Cardiac muscle cell (in vitro differentiated cells and primary cell): ENCODE measurements at regions not wholly inside any gene's neighbourhood (a gene's known extent, or its start where the extent isn't known, plus 50 kb on each side); places are given as distances from the start of the nearest gene placed in this dataset.
"Not testable (repeated sequence)": the region's sequence is repeated elsewhere in the genome, so short reads cannot be mapped to it uniquely, and the experiment has no call there.

Experiments used
- DNase-seq, 2 donors: peaks; one replicate each; pipeline versions ENCODE4 v3.0.0 to v3.0.0-alpha.2; 2010 to 2017; ENCODE audit warnings: low read depth in 1 of 2, low spot score in 1 of 2
- H3K27ac ChIP-seq: fragments of 200-600 bp; sonication (generic); 2 replicates; pipeline ENCODE4 v1.5.1; 2016
- H3K27me3 ChIP-seq: fragments of 200-600 bp; sonication (generic); 2 replicates; pipeline ENCODE4 v1.6.0; 2016; ENCODE audit warnings: control low read depth
- H3K36me3 ChIP-seq: fragments of 200-600 bp; sonication (generic); 2 replicates; pipeline ENCODE4 v1.5.1; 2016; ENCODE audit warnings: control low read depth
- H3K4me1 ChIP-seq: fragments of 200-600 bp; sonication (generic); 2 replicates; pipeline ENCODE4 v1.8.1; 2017; ENCODE audit warnings: low read depth, mild to moderate bottlenecking, mixed run types
- H3K4me3 ChIP-seq: fragments of 200-600 bp; sonication (generic); 2 replicates; pipeline ENCODE4 v1.5.1; 2016; ENCODE audit warnings: mild to moderate bottlenecking
- H3K9me3 ChIP-seq: fragments of 200-600 bp; sonication (generic); 2 replicates; pipeline ENCODE4 v1.5.1; 2017; ENCODE audit warnings: low read depth, mild to moderate bottlenecking, control low read depth
- TF ChIP-seq, protein P1 (sequence below): IDR thresholded peaks from 2 replicates; pipeline ENCODE4 v1.5.1; 2012; ENCODE audit warnings: low read depth, mild to moderate bottlenecking, low read length

GRCh38 chr6:140660295-140660694, 1285.8 kb upstream of the CITED2 start:
- H3K4me1 ChIP-seq, result no peaks in the 10 kb centered on the region
- TF ChIP-seq, protein P1, sequence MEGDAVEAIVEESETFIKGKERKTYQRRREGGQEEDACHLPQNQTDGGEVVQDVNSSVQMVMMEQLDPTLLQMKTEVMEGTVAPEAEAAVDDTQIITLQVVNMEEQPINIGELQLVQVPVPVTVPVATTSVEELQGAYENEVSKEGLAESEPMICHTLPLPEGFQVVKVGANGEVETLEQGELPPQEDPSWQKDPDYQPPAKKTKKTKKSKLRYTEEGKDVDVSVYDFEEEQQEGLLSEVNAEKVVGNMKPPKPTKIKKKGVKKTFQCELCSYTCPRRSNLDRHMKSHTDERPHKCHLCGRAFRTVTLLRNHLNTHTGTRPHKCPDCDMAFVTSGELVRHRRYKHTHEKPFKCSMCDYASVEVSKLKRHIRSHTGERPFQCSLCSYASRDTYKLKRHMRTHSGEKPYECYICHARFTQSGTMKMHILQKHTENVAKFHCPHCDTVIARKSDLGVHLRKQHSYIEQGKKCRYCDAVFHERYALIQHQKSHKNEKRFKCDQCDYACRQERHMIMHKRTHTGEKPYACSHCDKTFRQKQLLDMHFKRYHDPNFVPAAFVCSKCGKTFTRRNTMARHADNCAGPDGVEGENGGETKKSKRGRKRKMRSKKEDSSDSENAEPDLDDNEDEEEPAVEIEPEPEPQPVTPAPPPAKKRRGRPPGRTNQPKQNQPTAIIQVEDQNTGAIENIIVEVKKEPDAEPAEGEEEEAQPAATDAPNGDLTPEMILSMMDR, result no peak

DNA sequence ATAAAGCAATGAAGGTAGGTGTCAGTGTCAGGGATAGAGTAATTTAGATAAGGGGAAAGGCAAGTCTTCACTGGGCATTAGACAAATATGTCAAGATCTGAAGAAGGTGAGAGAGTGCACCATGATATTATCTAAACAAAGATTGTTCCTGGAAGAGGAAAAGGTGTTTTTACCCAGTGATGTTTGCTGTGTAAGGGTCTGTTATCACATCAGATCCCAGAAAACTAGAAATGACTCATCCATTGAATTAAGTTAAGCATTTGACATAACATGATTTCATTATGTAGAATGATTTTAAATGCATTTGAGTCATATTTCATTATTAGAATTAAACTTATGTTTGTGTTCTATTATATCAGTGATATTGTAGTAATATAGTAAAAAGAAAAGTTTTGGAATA, 1279.5 kb upstream of the CITED2 start:
- Histone ChIP-seq H3K27me3 (no peaks in the 10 kb centered on the region), H3K4me1 (peaks cover 7% of the 10 kb centered on the region), H3K36me3 (no peaks in the 10 kb centered on the region), H3K27ac (no peak overlapping the region), H3K9me3 (no peaks in the 10 kb centered on the region), H3K4me3 (no peak overlapping the region)
- TF ChIP-seq, protein P1, result no peak
- no peak for DNase-seq

More at GRCh38 chr6:140660295-140660694, 1285.8 kb upstream of the CITED2 start:
- H3K36me3 ChIP-seq, result no peaks in the 10 kb centered on the region
- H3K9me3 ChIP-seq, result no peaks in the 10 kb centered on the region
- H3K4me3 ChIP-seq, result no peak overlapping the region
- no peaks in the 10 kb centered on the region for H3K27me3 ChIP-seq
- H3K27ac ChIP-seq, result no peak overlapping the region
- DNase-seq, result peak in 1 of 2 donors; percentile 9

DNA sequence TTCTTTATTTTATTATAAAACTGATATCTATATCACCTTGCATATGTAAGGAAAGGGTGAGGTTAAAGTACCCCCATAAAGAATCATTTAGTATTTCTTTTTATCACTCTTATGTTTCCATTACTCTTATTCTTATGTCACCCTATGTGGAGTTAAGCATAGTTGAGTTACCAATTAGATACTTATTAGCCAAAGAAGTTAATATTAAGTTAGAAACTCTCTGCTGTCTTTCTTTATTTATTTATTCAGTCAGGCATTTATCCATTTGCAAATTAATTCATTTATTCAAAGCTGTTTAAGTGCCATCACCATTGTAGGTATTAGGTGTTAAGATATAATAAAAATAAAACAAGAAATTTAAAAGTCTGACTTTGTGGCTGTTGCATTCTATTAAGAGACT, 1279.1 kb upstream of the CITED2 start:
- no peaks in the 10 kb centered on the region for H3K36me3 ChIP-seq
- no peak for DNase-seq
- H3K4me3 ChIP-seq, result no peak overlapping the region

DNA sequence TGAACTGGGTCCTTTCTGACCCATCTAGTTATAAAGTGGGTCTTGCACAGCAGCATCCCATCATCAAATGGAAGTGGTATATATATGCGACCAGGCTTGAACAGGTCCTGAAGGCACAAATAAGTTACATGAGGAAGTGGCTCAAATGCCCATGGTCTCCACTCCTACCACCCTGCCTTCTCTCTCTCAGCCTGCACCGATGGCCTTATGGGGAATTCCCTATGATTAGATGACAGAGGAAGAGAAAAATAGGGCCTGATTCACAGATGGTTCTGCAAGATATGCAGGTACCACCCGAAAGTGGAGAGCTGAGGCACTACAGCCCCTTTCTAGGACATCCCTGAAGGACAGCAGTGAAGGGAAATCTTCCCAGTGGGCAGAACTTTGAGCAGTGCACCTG, 1275.1 kb upstream of the CITED2 start:
- H3K36me3 ChIP-seq, H3K27ac ChIP-seq, H3K9me3 ChIP-seq, H3K4me1 ChIP-seq, H3K27me3 ChIP-seq, H3K4me3 ChIP-seq, DNase-seq: not testable (repeated sequence)

More for the DNA sequence above, 1279.1 kb upstream of the CITED2 start:
- Histone ChIP-seq H3K27me3 (no peaks in the 10 kb centered on the region), H3K4me1 (peaks cover 7% of the 10 kb centered on the region), H3K27ac (no peak overlapping the region), H3K9me3 (no peaks in the 10 kb centered on the region)
- TF ChIP-seq, protein P1, result no peak

DNA sequence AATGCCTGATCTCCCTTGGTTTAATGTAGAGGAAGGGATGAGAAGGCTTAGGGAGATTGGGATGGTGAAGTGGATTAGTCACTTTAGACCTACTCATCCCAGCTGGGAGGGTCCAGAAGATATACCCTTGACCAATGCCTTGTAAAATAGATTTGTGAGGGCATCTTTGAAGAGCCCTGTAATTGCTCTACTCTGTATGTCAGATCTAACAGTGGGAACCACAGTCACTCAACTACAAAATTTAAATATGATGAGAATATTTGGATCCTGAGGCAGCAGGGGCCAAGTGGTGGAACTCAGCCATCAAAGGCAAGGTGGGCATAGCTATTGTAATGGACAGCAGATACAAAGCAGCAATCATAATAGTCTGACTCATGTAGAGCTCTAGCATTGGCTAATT, 1272.9 kb upstream of the CITED2 start:
- not testable (repeated sequence) for H3K27ac ChIP-seq, H3K9me3 ChIP-seq, H3K36me3 ChIP-seq, H3K27me3 ChIP-seq, DNase-seq, H3K4me1 ChIP-seq, H3K4me3 ChIP-seq

DNA sequence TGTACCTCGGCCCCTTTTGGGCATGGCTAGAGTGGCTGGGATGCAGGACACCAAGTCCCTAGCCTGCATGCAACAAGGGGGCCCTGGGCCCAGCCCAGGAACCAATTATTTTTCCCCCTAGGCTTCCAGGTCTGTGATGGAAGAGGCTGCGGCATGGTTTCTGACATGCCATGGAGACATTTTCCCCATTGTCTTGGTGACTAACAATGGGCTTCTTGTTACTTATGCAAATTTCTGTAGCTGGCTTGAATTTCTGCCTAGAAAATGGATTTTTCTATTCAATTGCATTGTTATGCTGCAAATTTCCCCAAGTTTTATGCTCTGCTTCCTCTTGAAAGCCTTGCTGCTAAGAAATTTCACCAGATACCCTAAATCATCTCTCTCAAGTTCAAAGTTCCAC, 1269.6 kb upstream of the CITED2 start:
- H3K9me3 ChIP-seq, result no peaks in the 10 kb centered on the region
- peaks cover 1% of the 10 kb centered on the region for H3K4me1 ChIP-seq
- no peaks in the 10 kb centered on the region for H3K27me3 ChIP-seq
- H3K36me3 ChIP-seq, result no peaks in the 10 kb centered on the region
- DNase-seq, result no peak
- H3K27ac ChIP-seq, result no peak overlapping the region
- no peak overlapping the region for H3K4me3 ChIP-seq
- TF ChIP-seq, protein P1, result no peak

DNA sequence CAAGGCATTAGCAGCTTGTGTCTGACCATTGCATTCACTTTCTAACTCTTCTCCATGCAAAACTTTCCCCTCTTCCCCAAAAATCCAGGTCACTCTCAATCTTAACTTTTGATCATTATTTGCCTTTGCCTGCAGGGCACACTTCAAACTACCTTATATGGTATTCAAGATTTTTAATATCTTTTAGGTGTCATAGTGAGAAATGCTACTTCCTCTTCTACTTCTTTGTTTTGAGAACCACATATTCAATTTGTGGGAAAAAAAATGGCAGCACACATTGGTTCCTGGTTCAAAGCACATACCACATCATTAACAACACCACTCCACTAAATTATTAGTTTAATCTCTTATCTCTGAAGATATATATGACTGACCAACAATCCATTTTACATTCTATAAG, 1267.0 kb upstream of the CITED2 start:
- H3K9me3 ChIP-seq, result no peaks in the 10 kb centered on the region

More for the DNA sequence above, 1267.0 kb upstream of the CITED2 start:
- Histone ChIP-seq H3K4me3 (no peak overlapping the region), H3K36me3 (no peaks in the 10 kb centered on the region), H3K27ac (no peak overlapping the region), H3K27me3 (no peaks in the 10 kb centered on the region), H3K4me1 (peaks cover 21% of the 10 kb centered on the region)
- TF ChIP-seq, protein P1, result no peak
- no peak for DNase-seq
